Cardiac septum (tissue), 1 donor: ENCODE measurements at regions not wholly inside any gene's neighbourhood (a gene's known extent, or its start where the extent isn't known, plus 50 kb on each side); places are given as distances from the start of the nearest gene placed in this dataset.

Experiments
- DNase-seq: peaks from one replicate; pipeline ENCODE4 v3.0.0-alpha.2; 2020; ENCODE audit warnings: low spot score
- intact Hi-C: fragments of 100-400 bp; cut with DNase I; formaldehyde crosslinking; loops from one replicate; pipeline ENCODE4 v1.14.0; 2022
- donor health status: DM: no; HTN: no; CAD: no.

- no peak for DNase-seq
- intact Hi-C loops: no loop called here
Observed at GRCh38 chr18:61274416-61274960, 58.7 kb upstream of the CDH20 start.

- intact Hi-C loops: no loop called here
- no peak for DNase-seq
Observed at GRCh38 chr18:61277808-61278207, 55.4 kb upstream of the CDH20 start.

- intact Hi-C loops: no loop called here
- DNase-seq: no peak
Observed at GRCh38 chr18:61281431-61281830, 51.8 kb upstream of the CDH20 start.

GRCh38 chr18:61282926-61283325 lies 50.3 kb upstream of the CDH20 start:
- intact Hi-C loops: no loop called here
- no peak for DNase-seq
